Upper lobe of right lung (tissue), 1 donor: ENCODE measurements at regions not wholly inside any gene's neighbourhood (a gene's known extent, or its start where the extent isn't known, plus 50 kb on each side); places are given as distances from the start of the nearest gene placed in this dataset.

Experiments used
- ATAC-seq: fragments of 200-7000 bp; cut with Tn5 transposase; one replicate; pipeline ENCODE4 v1.9.1; 2020; ENCODE audit warnings: mild to moderate bottlenecking, moderate library complexity
- DNase-seq: peaks from one replicate; pipeline ENCODE4 v3.0.0-alpha.2; 2020
- H3K27ac ChIP-seq: fragments of 200-600 bp; one replicate; pipeline ENCODE4 v1.8.0; 2022
- H3K27me3 ChIP-seq: fragments of 200-600 bp; one replicate; pipeline ENCODE4 v1.8.0; 2022; ENCODE audit warnings: mild to moderate bottlenecking
- H3K36me3 ChIP-seq: fragments of 200-600 bp; one replicate; pipeline ENCODE4 v1.8.0; 2022
- H3K4me1 ChIP-seq: fragments of 200-600 bp; one replicate; pipeline ENCODE4 v1.8.0; 2022
- H3K4me3 ChIP-seq: fragments of 200-600 bp; one replicate; pipeline ENCODE4 v1.8.0; 2022; ENCODE audit warnings: mild to moderate bottlenecking
- H3K9me3 ChIP-seq: fragments of 200-600 bp; one replicate; pipeline ENCODE4 v1.8.0; 2022
- CTCF ChIP-seq: fragments of 200-600 bp; IDR thresholded peaks from one replicate; pipeline ENCODE4 v1.8.0; 2022; ENCODE audit warnings: antibody characterized with exemption
- intact Hi-C: fragments of 100-400 bp; cut with DNase I; formaldehyde crosslinking; loops from one replicate; pipeline ENCODE4 v1.11.0; 2022
- donor health status: DM: no; HTN: yes; CAD: no; lungs with severe emphysema.

GRCh38 chr9:99690573-99690972, 131.1 kb upstream of the NR4A3 start:
- Histone ChIP-seq H3K4me1 (no peaks in the 10 kb centered on the region), H3K9me3 (no peaks in the 10 kb centered on the region), H3K4me3 (no peak overlapping the region), H3K27ac (no peak overlapping the region), H3K27me3 (no peaks in the 10 kb centered on the region), H3K36me3 (no peaks in the 10 kb centered on the region)
- DNase-seq (no peak), ATAC-seq (no peak)
- no peak for TF ChIP-seq CTCF
- intact Hi-C loops = no loop called here

- no peak for ATAC-seq
- H3K27ac ChIP-seq = no peak overlapping the region
- no peak for TF ChIP-seq CTCF
- no peak overlapping the region for H3K4me3 ChIP-seq
- no peaks in the 10 kb centered on the region for H3K4me1 ChIP-seq
- H3K9me3 ChIP-seq = no peaks in the 10 kb centered on the region
- H3K36me3 ChIP-seq = no peaks in the 10 kb centered on the region
- H3K27me3 ChIP-seq = no peaks in the 10 kb centered on the region
- no peak for DNase-seq
- intact Hi-C loops = no loop called here
These were observed 127.8 kb upstream of the NR4A3 start for GRCh38 chr9:99693888-99694287.

- Histone ChIP-seq H3K27me3 (no peaks in the 10 kb centered on the region), H3K4me1 (no peaks in the 10 kb centered on the region), H3K4me3 (no peak overlapping the region), H3K9me3 (no peaks in the 10 kb centered on the region), H3K27ac (no peak overlapping the region), H3K36me3 (no peaks in the 10 kb centered on the region)
- no peak for TF ChIP-seq CTCF
- DNase-seq (no peak), ATAC-seq (no peak)
- intact Hi-C loops = no loop called here
These were observed 127.3 kb upstream of the NR4A3 start for GRCh38 chr9:99694393-99694792.

- no peak for TF ChIP-seq CTCF
- no peaks in the 10 kb centered on the region for H3K27me3 ChIP-seq
These were observed 122.3 kb upstream of the NR4A3 start for GRCh38 chr9:99699396-99699795.

GRCh38 chr9:99712214-99712613, 109.5 kb upstream of the NR4A3 start:
- DNase-seq (no peak), ATAC-seq (no peak)
- Histone ChIP-seq H3K4me3 (no peak overlapping the region), H3K4me1 (no peaks in the 10 kb centered on the region), H3K9me3 (no peaks in the 10 kb centered on the region), H3K36me3 (no peaks in the 10 kb centered on the region), H3K27ac (no peak overlapping the region), H3K27me3 (no peaks in the 10 kb centered on the region)
- intact Hi-C loops = no loop called here
- no peak for TF ChIP-seq CTCF

More at GRCh38 chr9:99699396-99699795, 122.3 kb upstream of the NR4A3 start:
- Histone ChIP-seq H3K4me1 (no peaks in the 10 kb centered on the region), H3K36me3 (no peaks in the 10 kb centered on the region), H3K4me3 (no peak overlapping the region), H3K9me3 (no peaks in the 10 kb centered on the region), H3K27ac (no peak overlapping the region)
- ATAC-seq = no peak
- DNase-seq = no peak
- intact Hi-C loops = no loop called here

- intact Hi-C loops = no loop called here
- H3K27me3 ChIP-seq = no peaks in the 10 kb centered on the region
These were observed 107.8 kb upstream of the NR4A3 start for GRCh38 chr9:99713838-99714306.

More at GRCh38 chr9:99713838-99714306, 107.8 kb upstream of the NR4A3 start:
- no peak for TF ChIP-seq CTCF
- no peaks in the 10 kb centered on the region for H3K4me1 ChIP-seq
- ATAC-seq = no peak
- H3K27ac ChIP-seq = no peak overlapping the region
- no peak overlapping the region for H3K4me3 ChIP-seq
- no peaks in the 10 kb centered on the region for H3K9me3 ChIP-seq
- H3K36me3 ChIP-seq = no peaks in the 10 kb centered on the region
- no peak for DNase-seq
